ENCODE measurements at regions not wholly inside any gene's neighbourhood (a gene's known extent, or its start where the extent isn't known, plus 50 kb on each side); places are given as distances from the start of the nearest gene placed in this dataset.

- H3K27ac ChIP-seq (ENCODE audit: low read depth, low read length): no peak overlapping the region
- H4K20me1 ChIP-seq (ENCODE audit: control insufficient read depth, insufficient read depth, low read depth, low read length): no peaks in the 10 kb centered on the region
- TF ChIP-seq CTCF (IDR thresholded peaks at IDR 0.05; ENCODE audit: low read depth, low read length, poor library complexity, severe bottlenecking) (no peak), EZH2phosphoT487 (IDR thresholded peaks at IDR 0.05; ENCODE audit: borderline replicate concordance, low read length) (no peak)
- H3K4me3 ChIP-seq (ENCODE audit: low read length): no peak overlapping the region
- H3K4me1 ChIP-seq (ENCODE audit: control insufficient read depth, low read length): no peaks in the 10 kb centered on the region
- no peaks in the 10 kb centered on the region for H3K36me3 ChIP-seq (ENCODE audit: control insufficient read depth, low read length)
- no peaks in the 10 kb centered on the region for H3F3A ChIP-seq (ENCODE audit: control insufficient read depth, insufficient read depth)
- H3K4me2 ChIP-seq (ENCODE audit: low read length): no peak overlapping the region
- no peaks in the 10 kb centered on the region for H3K9me3 ChIP-seq (ENCODE audit: control insufficient read depth, insufficient read depth, low read length)
- no peaks in the 10 kb centered on the region for H3K27me3 ChIP-seq (ENCODE audit: control insufficient read depth, low read length)
- H3K9me2 ChIP-seq (replicated peaks; ENCODE audit: control insufficient read depth, low read length): no peaks in the 10 kb centered on the region
- H3K79me2 ChIP-seq (ENCODE audit: control insufficient read depth, low read length): no peaks in the 10 kb centered on the region
Measured at GRCh38 chr13:65865206-65865605, 1364.9 kb downstream of the PCDH9 start.

GRCh38 chr13:65864039-65864438 is 1366.1 kb downstream of the PCDH9 start:
- H3K9me3 ChIP-seq (ENCODE audit: control insufficient read depth, insufficient read depth, low read length): no peaks in the 10 kb centered on the region
- H3F3A ChIP-seq (ENCODE audit: control insufficient read depth, insufficient read depth): no peaks in the 10 kb centered on the region
- H3K79me2 ChIP-seq (ENCODE audit: control insufficient read depth, low read length): no peaks in the 10 kb centered on the region
- no peaks in the 10 kb centered on the region for H3K27me3 ChIP-seq (ENCODE audit: control insufficient read depth, low read length)
- TF ChIP-seq CTCF (IDR thresholded peaks at IDR 0.05; ENCODE audit: low read depth, low read length, poor library complexity, severe bottlenecking) (no peak), EZH2phosphoT487 (IDR thresholded peaks at IDR 0.05; ENCODE audit: borderline replicate concordance, low read length) (no peak)
- no peak overlapping the region for H3K4me3 ChIP-seq (ENCODE audit: low read length)
- no peaks in the 10 kb centered on the region for H3K4me1 ChIP-seq (ENCODE audit: control insufficient read depth, low read length)
- H3K4me2 ChIP-seq (ENCODE audit: low read length): no peak overlapping the region
- H3K36me3 ChIP-seq (ENCODE audit: control insufficient read depth, low read length): no peaks in the 10 kb centered on the region
- no peak overlapping the region for H3K27ac ChIP-seq (ENCODE audit: low read depth, low read length)
- no peaks in the 10 kb centered on the region for H3K9me2 ChIP-seq (replicated peaks; ENCODE audit: control insufficient read depth, low read length)
- H4K20me1 ChIP-seq (ENCODE audit: control insufficient read depth, insufficient read depth, low read depth, low read length): no peaks in the 10 kb centered on the region

GRCh38 chr13:65860306-65860705 is 1369.8 kb downstream of the PCDH9 start:
- TF ChIP-seq EZH2phosphoT487 (IDR thresholded peaks at IDR 0.05; ENCODE audit: borderline replicate concordance, low read length) (no peak), CTCF (IDR thresholded peaks at IDR 0.05; ENCODE audit: low read depth, low read length, poor library complexity, severe bottlenecking) (no peak)
- Histone ChIP-seq H3K9me2 (replicated peaks; ENCODE audit: control insufficient read depth, low read length) (no peaks in the 10 kb centered on the region), H3K4me1 (ENCODE audit: control insufficient read depth, low read length) (no peaks in the 10 kb centered on the region), H3K27ac (ENCODE audit: low read depth, low read length) (no peak overlapping the region), H3K4me3 (ENCODE audit: low read length) (no peak overlapping the region), H4K20me1 (ENCODE audit: control insufficient read depth, insufficient read depth, low read depth, low read length) (no peaks in the 10 kb centered on the region), H3K9me3 (ENCODE audit: control insufficient read depth, insufficient read depth, low read length) (no peaks in the 10 kb centered on the region), H3K4me2 (ENCODE audit: low read length) (no peak overlapping the region), H3K27me3 (ENCODE audit: control insufficient read depth, low read length) (no peaks in the 10 kb centered on the region), H3F3A (ENCODE audit: control insufficient read depth, insufficient read depth) (no peaks in the 10 kb centered on the region), H3K79me2 (ENCODE audit: control insufficient read depth, low read length) (no peaks in the 10 kb centered on the region), H3K36me3 (ENCODE audit: control insufficient read depth, low read length) (no peaks in the 10 kb centered on the region)
